Progenitor cell of endocrine pancreas (in vitro differentiated cells): ENCODE measurements at regions not wholly inside any gene's neighbourhood (a gene's known extent, or its start where the extent isn't known, plus 50 kb on each side); places are given as distances from the start of the nearest gene placed in this dataset.

Experiments used
- DNase-seq: peaks from one replicate; pipeline ENCODE4 v3.0.0; 2021; ENCODE audit warnings: low spot score; ENCODE audit not compliant: unreplicated experiment
- H3K27ac Mint-ChIP-seq: 2 replicates; pipeline ENCODE4 v1.8.0; 2021; ENCODE audit warnings: mild to moderate bottlenecking, moderate library complexity, mixed read lengths
- H3K27me3 Mint-ChIP-seq: 2 replicates; pipeline ENCODE4 v1.8.0; 2021; ENCODE audit warnings: mixed read lengths
- H3K36me3 Mint-ChIP-seq: 2 replicates; pipeline ENCODE4 v1.8.0; 2022; ENCODE audit warnings: mixed read lengths; ENCODE audit not compliant: insufficient read depth
- H3K4me1 Mint-ChIP-seq: 2 replicates; pipeline ENCODE4 v1.8.0; 2021; ENCODE audit warnings: low read depth, mixed read lengths
- H3K4me3 Mint-ChIP-seq: 2 replicates; pipeline ENCODE4 v1.8.0; 2021; ENCODE audit warnings: low read depth, mild to moderate bottlenecking, moderate library complexity, mixed read lengths
- H3K9me3 Mint-ChIP-seq: 2 replicates; pipeline ENCODE4 v1.8.0; 2021; ENCODE audit warnings: low read depth, mixed read lengths
- TF ChIP-seq, protein P1 (sequence below): fragments of 200-600 bp; sonication (generic); IDR thresholded peaks from one replicate; pipeline ENCODE4 v1.5.0; 2021; ENCODE audit warnings: antibody characterized with exemption, mild to moderate bottlenecking; ENCODE audit not compliant: unreplicated experiment

DNA sequence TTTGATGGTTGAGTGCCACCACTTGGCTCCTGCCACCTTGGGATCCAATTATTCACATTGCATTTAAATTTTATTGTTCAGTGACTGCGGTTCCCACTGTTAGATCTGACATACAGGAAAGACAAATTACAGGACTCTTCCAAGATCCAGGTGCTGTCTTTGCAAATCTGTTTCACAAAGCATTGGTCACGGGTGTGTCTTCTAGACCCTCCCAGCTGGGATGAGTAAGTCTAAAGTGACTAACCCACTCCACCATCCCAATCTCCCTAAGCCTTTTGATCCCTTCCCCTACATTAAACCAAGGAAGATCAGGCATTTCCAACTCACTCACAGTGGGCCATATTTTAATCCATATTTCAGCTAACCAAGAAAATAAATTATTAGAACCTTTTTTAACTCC, 1016.3 kb upstream of the CTNND2 start:
- H3K4me1 Mint-ChIP-seq = no peaks in the 10 kb centered on the region
- no peak for DNase-seq
- TF ChIP-seq, protein P1, sequence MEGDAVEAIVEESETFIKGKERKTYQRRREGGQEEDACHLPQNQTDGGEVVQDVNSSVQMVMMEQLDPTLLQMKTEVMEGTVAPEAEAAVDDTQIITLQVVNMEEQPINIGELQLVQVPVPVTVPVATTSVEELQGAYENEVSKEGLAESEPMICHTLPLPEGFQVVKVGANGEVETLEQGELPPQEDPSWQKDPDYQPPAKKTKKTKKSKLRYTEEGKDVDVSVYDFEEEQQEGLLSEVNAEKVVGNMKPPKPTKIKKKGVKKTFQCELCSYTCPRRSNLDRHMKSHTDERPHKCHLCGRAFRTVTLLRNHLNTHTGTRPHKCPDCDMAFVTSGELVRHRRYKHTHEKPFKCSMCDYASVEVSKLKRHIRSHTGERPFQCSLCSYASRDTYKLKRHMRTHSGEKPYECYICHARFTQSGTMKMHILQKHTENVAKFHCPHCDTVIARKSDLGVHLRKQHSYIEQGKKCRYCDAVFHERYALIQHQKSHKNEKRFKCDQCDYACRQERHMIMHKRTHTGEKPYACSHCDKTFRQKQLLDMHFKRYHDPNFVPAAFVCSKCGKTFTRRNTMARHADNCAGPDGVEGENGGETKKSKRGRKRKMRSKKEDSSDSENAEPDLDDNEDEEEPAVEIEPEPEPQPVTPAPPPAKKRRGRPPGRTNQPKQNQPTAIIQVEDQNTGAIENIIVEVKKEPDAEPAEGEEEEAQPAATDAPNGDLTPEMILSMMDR = no peak
- H3K9me3 Mint-ChIP-seq = peaks cover 11% of the 10 kb centered on the region
- H3K27me3 Mint-ChIP-seq = no peaks in the 10 kb centered on the region
- H3K4me3 Mint-ChIP-seq = no peak overlapping the region
- H3K36me3 Mint-ChIP-seq = no peaks in the 10 kb centered on the region
- H3K27ac Mint-ChIP-seq = no peak overlapping the region

- DNase-seq = no peak
- Mint-ChIP-seq H3K4me3 (no peak overlapping the region), H3K27ac (no peak overlapping the region), H3K36me3 (no peaks in the 10 kb centered on the region), H3K4me1 (no peaks in the 10 kb centered on the region), H3K9me3 (peaks cover 8% of the 10 kb centered on the region), H3K27me3 (no peaks in the 10 kb centered on the region)
- TF ChIP-seq, protein P1 = no peak
These were observed 1006.9 kb upstream of the CTNND2 start for GRCh38 chr5:12911156-12911555.

DNA sequence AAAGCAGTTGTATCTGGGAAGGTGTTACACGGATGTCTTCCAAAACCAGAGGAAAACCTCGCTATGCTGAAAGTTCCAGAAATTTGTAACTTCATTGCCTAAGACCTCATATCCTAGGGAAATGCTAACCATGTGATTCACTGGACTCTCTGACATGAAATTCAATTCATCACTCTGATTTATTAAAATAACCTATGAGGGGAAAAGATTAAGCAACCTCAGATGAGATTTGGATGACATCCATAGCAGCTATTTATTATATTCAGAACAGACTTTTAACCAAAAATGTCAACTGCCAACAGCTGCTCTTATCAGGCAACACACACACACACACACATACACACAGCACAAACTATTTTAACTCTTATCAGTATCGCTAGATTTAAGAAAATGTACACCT, 1006.4 kb upstream of the CTNND2 start:
- H3K27me3 Mint-ChIP-seq = no peaks in the 10 kb centered on the region
- no peak overlapping the region for H3K4me3 Mint-ChIP-seq
- no peak for DNase-seq
- TF ChIP-seq, protein P1 = no peak
- H3K27ac Mint-ChIP-seq = no peak overlapping the region
- peaks cover 5% of the 10 kb centered on the region for H3K9me3 Mint-ChIP-seq
- H3K36me3 Mint-ChIP-seq = no peaks in the 10 kb centered on the region
- H3K4me1 Mint-ChIP-seq = no peaks in the 10 kb centered on the region

GRCh38 chr5:12902611-12903010, 998.4 kb upstream of the CTNND2 start:
- Mint-ChIP-seq H3K4me1 (no peaks in the 10 kb centered on the region), H3K36me3 (no peaks in the 10 kb centered on the region), H3K27me3 (no peaks in the 10 kb centered on the region), H3K9me3 (no peaks in the 10 kb centered on the region), H3K27ac (no peak overlapping the region), H3K4me3 (no peak overlapping the region)
- no peak for DNase-seq
- TF ChIP-seq, protein P1 = no peak

- Mint-ChIP-seq H3K36me3 (no peaks in the 10 kb centered on the region), H3K27me3 (no peaks in the 10 kb centered on the region), H3K4me3 (no peak overlapping the region), H3K4me1 (no peaks in the 10 kb centered on the region), H3K9me3 (no peaks in the 10 kb centered on the region), H3K27ac (no peak overlapping the region)
- TF ChIP-seq, protein P1 = no peak
- DNase-seq = no peak
These were observed 997.5 kb upstream of the CTNND2 start for GRCh38 chr5:12901696-12902095.
